EH (cell line): ENCODE measurements at regions not wholly inside any gene's neighbourhood (a gene's known extent, or its start where the extent isn't known, plus 50 kb on each side); places are given as distances from the start of the nearest gene placed in this dataset.

Experiments
- DNase-seq: peaks from one replicate; pipeline ENCODE4 v3.0.0-alpha.2; 2015; ENCODE audit warnings: low read depth

GRCh38 chr3:80492162-80492561 is 724.4 kb upstream of the ROBO1 start:
- DNase-seq, result no peak

GRCh38 chr3:80472961-80473360 is 705.2 kb upstream of the ROBO1 start:
- DNase-seq, result no peak

DNA sequence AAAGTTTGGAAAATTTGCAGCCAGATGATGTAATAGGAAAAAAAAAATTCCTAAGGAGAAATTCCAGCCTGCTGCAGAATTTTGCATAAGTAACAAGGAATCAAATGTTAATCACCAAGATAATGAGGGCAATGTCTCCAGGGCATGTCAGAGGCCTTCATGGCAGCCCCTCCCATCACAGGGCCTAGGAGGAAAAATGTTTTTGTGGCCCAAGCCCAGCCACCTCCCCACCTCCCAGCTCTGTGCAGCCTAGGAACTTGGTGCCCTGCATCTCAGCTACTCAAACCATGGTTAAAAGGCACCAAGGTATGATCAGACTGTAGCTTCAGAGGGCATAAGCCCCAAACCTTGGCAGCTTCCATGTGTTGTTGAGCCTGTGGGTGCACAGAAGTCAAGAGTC is 704.7 kb upstream of the ROBO1 start:
- no peak for DNase-seq

DNA sequence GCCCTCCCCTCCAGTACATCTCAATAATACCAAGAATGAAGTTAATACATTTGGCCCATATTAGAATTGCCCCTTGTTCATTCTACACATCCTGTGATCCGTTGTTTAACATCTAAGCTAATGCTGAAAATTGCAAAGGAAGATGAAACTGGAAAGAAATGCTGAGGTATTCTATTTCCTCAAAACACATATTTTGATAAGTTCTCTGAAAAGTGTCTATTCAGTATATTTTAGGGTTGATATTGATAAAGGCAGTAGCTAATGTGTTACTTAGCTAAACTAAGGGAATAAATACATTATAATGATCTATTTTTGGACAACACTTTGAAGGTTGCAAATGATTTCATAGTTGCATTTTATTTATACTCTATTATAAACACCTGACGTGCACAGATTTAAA is 702.6 kb upstream of the ROBO1 start:
- DNase-seq, result no peak

GRCh38 chr3:80465746-80466145 is 697.9 kb upstream of the ROBO1 start:
- DNase-seq, result no peak

- no peak for DNase-seq
Measured at GRCh38 chr3:80451393-80451792, 683.6 kb upstream of the ROBO1 start.

- DNase-seq, result no peak
Measured at GRCh38 chr3:80445641-80446040, 677.8 kb upstream of the ROBO1 start.

- no peak for DNase-seq
Measured at GRCh38 chr3:80445053-80445452, 677.3 kb upstream of the ROBO1 start.

DNA sequence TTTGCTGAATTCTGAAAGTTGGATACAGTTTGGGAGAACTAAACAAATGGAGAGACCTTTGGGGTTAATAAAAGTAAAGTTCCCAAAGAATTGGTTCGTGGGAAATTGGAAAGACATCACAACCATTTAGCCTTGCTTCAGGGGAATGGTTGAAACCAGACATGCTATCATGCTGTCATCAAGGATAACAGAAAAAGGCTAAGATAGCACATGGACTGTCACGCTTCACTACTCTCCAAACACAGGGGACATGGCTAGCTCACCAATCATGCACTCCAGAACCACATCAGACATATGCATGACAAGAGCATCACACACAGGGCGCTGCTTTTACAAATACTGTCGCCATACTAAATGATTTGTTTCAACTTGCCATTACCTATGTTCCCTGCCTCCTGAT is 671.7 kb upstream of the ROBO1 start:
- DNase-seq, result no peak

DNA sequence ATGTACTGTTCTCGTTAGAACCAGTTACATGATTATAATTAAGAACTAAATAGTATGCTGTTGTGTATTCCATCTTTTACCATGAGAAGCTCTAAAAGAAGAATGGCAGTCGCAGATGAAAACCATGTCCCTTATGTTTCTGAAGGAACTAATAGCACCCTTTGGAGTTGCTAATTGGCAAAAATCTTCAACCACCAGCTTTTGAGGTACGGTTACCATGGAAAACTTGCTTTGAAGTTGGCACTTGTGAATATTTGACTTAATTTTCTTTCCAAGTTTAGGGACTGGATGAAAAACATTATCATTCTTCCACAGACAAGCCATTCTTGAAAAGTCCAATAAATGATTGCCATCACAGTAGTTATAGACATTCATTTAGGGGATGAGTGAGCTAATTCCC is 666.6 kb upstream of the ROBO1 start:
- DNase-seq, result no peak

DNA sequence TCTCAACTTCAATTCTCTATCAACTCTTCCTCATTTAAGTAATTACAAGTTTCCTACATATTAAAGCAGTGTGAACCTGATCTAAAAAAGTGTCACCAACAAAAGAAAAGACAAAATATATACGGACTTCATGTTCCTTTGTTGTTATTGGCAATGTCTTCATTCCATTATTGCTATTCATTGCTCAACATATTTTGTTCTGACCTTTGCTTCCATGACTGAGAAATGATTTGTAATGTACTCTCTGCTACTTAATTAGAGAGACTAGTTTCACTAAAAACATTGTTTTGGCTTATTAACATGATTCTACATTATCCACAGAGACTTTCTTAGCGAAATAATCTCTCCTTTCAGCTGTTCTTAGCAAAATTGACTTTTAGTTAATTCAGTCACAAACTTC is 657.2 kb upstream of the ROBO1 start:
- DNase-seq, result no peak

- no peak for DNase-seq
Measured at GRCh38 chr3:80408030-80408721, 640.4 kb upstream of the ROBO1 start.

- no peak for DNase-seq
Measured at GRCh38 chr3:80405618-80406017, 637.8 kb upstream of the ROBO1 start.

GRCh38 chr3:80395023-80395422 is 627.2 kb upstream of the ROBO1 start:
- DNase-seq, result no peak

GRCh38 chr3:80391573-80391972 is 623.8 kb upstream of the ROBO1 start:
- no peak for DNase-seq

DNA sequence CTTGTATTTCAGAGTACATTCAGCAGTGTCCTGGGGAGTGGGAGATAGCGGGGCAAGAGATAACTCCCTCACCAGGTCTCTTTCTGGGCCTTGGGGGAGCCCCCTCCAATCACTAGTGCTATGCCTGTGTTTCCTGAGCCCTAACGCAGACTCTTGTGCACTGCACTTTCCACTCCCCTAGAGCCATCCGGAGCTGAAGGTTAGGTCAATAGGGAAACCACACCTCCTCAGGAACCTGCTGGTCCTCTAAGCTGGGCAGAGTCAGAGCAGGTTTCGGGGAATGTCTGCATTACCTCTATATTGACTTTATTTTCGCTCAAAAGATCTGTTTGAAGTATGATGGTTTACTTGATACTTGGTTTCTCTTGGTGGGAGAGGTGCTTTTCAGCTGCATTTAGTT is 617.0 kb upstream of the ROBO1 start:
- DNase-seq, result no peak

GRCh38 chr3:80374423-80374822 is 606.6 kb upstream of the ROBO1 start:
- DNase-seq, result no peak

DNA sequence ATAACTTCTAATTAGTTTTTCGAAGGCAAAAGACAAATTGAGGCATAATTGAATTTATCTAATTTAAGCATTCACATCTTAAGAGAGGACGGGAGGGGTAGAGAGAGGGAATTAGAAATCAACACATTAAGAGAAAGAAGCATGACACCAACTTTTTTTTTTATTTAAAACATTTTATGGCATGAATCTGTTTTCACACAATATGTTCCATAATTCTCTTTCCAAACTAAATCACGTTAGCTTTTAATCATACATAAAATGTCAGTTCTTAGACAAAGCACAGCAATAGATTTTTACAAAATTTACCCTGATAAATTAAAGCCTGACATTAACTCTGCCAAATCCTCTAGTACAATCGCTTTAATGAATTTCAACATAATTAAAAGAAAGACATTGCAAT is 600.8 kb upstream of the ROBO1 start:
- no peak for DNase-seq

DNA sequence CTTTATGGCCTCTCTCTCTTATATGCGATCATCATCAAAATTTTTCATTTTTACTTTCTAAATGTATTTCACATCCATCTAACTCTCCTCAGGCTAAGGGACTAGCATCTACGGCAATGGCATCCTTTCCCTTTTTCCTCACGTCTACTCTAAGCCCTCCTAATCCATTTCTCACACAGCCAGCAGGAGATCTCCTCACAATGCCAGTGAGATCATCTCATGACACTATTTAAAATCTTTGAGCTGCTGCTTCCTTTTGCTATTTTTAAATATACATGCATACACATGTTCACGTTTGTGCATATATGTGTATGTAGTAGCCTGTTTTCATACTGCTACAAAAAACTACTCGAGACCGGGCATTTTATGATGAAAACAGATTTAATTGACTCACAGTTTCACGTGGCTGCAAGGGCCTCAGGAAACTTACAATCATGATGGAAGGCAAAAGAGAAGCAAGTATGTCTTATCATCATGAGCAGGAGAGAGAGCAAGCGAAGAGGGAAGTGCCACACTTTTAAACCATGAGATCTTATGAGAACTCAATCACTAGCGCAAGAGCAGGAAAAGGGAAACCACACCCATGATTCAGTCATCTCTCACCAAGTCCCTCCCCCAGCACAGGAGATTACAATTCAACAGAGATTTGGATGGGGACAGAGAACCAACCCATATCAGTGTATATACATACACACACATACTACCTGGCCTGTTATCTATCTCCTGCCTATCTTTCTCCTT is 599.2 kb upstream of the ROBO1 start:
- DNase-seq, result no peak

DNA sequence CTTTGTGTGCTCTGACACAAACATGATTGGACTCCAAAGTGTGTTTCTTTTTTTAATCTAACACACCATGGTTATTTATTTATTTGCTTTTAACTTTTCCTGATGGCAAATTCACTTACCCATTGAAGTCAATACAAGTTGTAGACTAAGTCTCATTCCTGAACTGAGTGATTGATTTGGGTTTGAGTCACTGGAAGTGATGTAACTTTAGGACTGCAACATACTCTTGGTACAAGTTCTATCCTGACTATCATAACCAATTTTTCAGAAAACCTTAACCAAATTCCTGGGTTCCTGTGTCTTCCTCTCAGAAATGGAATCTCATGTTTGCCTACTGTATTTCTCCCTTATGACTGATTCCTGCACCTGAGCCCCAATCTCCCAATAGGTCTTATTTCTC is 590.0 kb upstream of the ROBO1 start:
- no peak for DNase-seq

DNA sequence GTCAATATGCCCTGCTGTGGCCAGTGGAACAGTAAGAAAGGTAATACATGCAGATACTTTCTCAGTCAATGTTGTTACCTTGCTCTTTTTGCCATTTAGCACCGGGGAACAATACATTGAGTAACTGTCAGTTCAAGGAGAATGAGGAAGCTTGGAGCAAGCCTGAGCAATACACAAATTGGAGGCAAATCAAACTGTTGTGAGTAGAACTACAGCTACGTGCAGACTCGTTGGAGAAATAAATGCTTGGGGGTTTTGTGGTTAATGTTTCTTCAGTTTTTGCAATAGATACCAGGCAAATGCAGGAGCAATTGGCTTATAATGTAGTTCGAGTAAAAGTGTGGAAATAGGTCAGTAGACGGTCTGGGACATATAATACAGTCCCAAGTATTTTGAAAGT is 587.3 kb upstream of the ROBO1 start:
- no peak for DNase-seq

DNA sequence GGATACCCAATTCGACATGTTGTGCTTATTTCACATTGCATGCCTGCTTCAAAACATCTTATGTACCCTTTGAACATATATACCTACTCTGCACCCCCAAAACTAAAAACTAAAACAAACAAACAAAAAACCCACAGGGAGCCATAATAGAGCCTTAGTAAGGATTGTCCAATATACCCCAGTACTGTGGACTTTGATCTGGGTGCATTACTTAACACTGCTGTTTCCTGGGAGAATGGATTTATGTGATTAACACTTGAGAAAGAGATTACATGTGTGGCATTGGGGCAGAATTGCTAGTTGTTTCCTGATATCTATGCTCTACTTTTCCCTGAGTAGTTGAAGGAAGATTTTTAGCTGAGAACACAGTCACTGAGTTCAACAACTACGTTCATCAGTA is 583.4 kb upstream of the ROBO1 start:
- no peak for DNase-seq

DNA sequence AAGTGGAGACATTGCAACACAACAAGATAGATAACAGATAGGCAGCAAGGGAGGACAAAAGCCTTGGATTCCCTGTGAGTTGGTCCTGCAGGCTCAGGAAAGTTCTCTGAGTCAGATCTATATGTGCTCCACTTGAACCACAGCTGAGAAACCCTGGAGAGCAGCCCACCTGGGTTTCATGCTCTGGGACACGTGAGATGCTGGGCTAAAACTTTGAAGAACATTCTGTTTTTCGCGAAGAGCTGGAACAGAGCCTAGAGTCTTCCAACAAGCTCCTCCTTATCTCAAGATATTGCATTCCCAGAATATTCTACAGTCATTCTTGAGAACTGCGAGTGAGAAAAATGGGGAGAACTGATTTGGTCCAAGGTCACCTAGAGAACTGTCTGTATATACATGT is 583.0 kb upstream of the ROBO1 start:
- no peak for DNase-seq

DNA sequence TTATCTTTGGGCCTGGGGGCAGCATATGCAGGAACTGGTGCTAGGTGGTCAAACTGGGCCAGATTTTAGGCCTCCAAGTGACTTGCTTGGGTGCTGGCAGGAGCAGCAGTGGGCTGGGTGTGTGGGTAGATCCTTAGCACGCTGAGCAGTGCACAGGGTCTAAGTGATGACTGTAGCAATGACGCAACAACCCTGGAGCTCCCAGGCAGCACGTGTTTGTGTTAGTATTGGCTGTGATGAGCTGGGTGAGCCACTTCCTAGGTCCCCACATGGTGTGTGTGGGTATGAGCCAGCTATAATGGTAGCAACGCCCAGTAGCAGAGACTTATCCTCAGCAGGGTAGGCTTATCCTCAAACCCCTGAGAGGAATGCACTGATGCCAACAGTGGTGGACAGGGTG is 570.6 kb upstream of the ROBO1 start:
- DNase-seq, result no peak
